Cardiac muscle cell (in vitro differentiated cells and primary cell): ENCODE measurements at regions not wholly inside any gene's neighbourhood (a gene's known extent, or its start where the extent isn't known, plus 50 kb on each side); places are given as distances from the start of the nearest gene placed in this dataset.
A peak's percentile ranks its signal among the peaks of the same experiment; 100 is the strongest.
"Not testable (repeated sequence)": the region's sequence is repeated elsewhere in the genome, so short reads cannot be mapped to it uniquely, and the experiment has no call there.

ENCODE experiments used
- DNase-seq, 2 donors: peaks; one replicate each; pipeline versions ENCODE4 v3.0.0 to v3.0.0-alpha.2; 2010 to 2017; ENCODE audit warnings: low read depth in 1 of 2, low spot score in 1 of 2
- H3K27ac ChIP-seq: fragments of 200-600 bp; sonication (generic); 2 replicates; pipeline ENCODE4 v1.5.1; 2016
- H3K27me3 ChIP-seq: fragments of 200-600 bp; sonication (generic); 2 replicates; pipeline ENCODE4 v1.6.0; 2016; ENCODE audit warnings: control low read depth
- H3K36me3 ChIP-seq: fragments of 200-600 bp; sonication (generic); 2 replicates; pipeline ENCODE4 v1.5.1; 2016; ENCODE audit warnings: control low read depth
- H3K4me1 ChIP-seq: fragments of 200-600 bp; sonication (generic); 2 replicates; pipeline ENCODE4 v1.8.1; 2017; ENCODE audit warnings: low read depth, mild to moderate bottlenecking, mixed run types
- H3K4me3 ChIP-seq: fragments of 200-600 bp; sonication (generic); 2 replicates; pipeline ENCODE4 v1.5.1; 2016; ENCODE audit warnings: mild to moderate bottlenecking
- H3K9me3 ChIP-seq: fragments of 200-600 bp; sonication (generic); 2 replicates; pipeline ENCODE4 v1.5.1; 2017; ENCODE audit warnings: low read depth, mild to moderate bottlenecking, control low read depth
- CTCF ChIP-seq: IDR thresholded peaks from 2 replicates; pipeline ENCODE4 v1.5.1; 2012; ENCODE audit warnings: low read depth, mild to moderate bottlenecking, low read length

- Histone ChIP-seq H3K4me3 (no peak overlapping the region), H3K9me3 (no peaks in the 10 kb centered on the region), H3K36me3 (no peaks in the 10 kb centered on the region), H3K27me3 (no peaks in the 10 kb centered on the region), H3K4me1 (no peaks in the 10 kb centered on the region), H3K27ac (no peak overlapping the region)
- no peak for DNase-seq
- TF ChIP-seq CTCF, result no peak
Measured at GRCh38 chr1:222904451-222904850, 89.6 kb downstream of the DISP1 start.

GRCh38 chr1:222905151-222905550 lies 90.3 kb downstream of the DISP1 start:
- H3K27me3 ChIP-seq, result no peaks in the 10 kb centered on the region
- H3K4me1 ChIP-seq, result no peaks in the 10 kb centered on the region
- DNase-seq, result no peak
- no peaks in the 10 kb centered on the region for H3K9me3 ChIP-seq
- TF ChIP-seq CTCF, result no peak
- no peak overlapping the region for H3K4me3 ChIP-seq
- no peaks in the 10 kb centered on the region for H3K36me3 ChIP-seq
- no peak overlapping the region for H3K27ac ChIP-seq

- H3K27me3 ChIP-seq, H3K36me3 ChIP-seq, H3K9me3 ChIP-seq, DNase-seq, H3K27ac ChIP-seq, H3K4me1 ChIP-seq, H3K4me3 ChIP-seq: not testable (repeated sequence)
Measured at GRCh38 chr1:222906271-222906739, 91.5 kb downstream of the DISP1 start.

- no peak overlapping the region for H3K27ac ChIP-seq
- DNase-seq, result peak in 1 of 2 donors; percentile 80
- no peak for TF ChIP-seq CTCF
- H3K4me3 ChIP-seq, result no peak overlapping the region
- no peaks in the 10 kb centered on the region for H3K9me3 ChIP-seq
- H3K27me3 ChIP-seq, result no peaks in the 10 kb centered on the region
- no peaks in the 10 kb centered on the region for H3K36me3 ChIP-seq
- no peaks in the 10 kb centered on the region for H3K4me1 ChIP-seq
Measured at GRCh38 chr1:222909586-222909985, 94.7 kb downstream of the DISP1 start.

- no peak for TF ChIP-seq CTCF
- peak in 1 of 2 donors; percentile 55 for DNase-seq
- no peaks in the 10 kb centered on the region for H3K27me3 ChIP-seq
- no peaks in the 10 kb centered on the region for H3K9me3 ChIP-seq
- no peak overlapping the region for H3K27ac ChIP-seq
- no peak overlapping the region for H3K4me3 ChIP-seq
- H3K4me1 ChIP-seq, result no peaks in the 10 kb centered on the region
- no peaks in the 10 kb centered on the region for H3K36me3 ChIP-seq
Measured at GRCh38 chr1:222910699-222911098, 95.9 kb downstream of the DISP1 start.

- Histone ChIP-seq H3K4me1 (no peaks in the 10 kb centered on the region), H3K27me3 (no peaks in the 10 kb centered on the region), H3K36me3 (no peaks in the 10 kb centered on the region), H3K9me3 (no peaks in the 10 kb centered on the region), H3K4me3 (no peak overlapping the region), H3K27ac (no peak overlapping the region)
- TF ChIP-seq CTCF, result no peak
- no peak for DNase-seq
Measured at GRCh38 chr1:222911866-222912265, 97.0 kb downstream of the DISP1 start.
